ENCODE measurements at regions not wholly inside any gene's neighbourhood (a gene's known extent, or its start where the extent isn't known, plus 50 kb on each side); places are given as distances from the start of the nearest gene placed in this dataset.
A peak's percentile ranks its signal among the peaks of the same experiment; 100 is the strongest.

DNA sequence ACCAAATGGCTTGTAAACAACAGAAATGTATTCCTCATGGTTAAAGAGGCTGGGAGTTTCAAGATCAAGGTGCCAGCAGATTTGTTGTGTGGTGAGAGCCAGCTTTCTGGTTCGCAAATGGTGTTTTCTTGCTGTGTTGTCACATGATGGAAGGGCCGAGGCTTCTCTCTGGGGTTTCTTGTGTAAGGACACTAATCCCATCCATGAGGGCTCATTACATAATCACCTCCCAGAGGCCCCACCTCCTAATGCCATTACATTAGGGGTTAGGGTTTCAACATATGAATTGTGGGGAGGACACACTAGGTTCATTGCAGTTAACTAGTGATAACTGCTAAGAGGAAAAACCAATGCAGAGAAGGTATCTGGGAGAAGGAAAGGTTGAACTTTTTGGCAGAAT lies 103.5 kb upstream of the ENPEP start:
- H3K4me1 ChIP-seq (ENCODE audit: control insufficient read depth in 2 of 3, insufficient read depth in 2 of 3, low read depth in 1 of 3, low read length in 3 of 3) = peaks cover 0 to 3% (median 0%) of the 10 kb centered on the region in 3 donors
- H3K9me3 ChIP-seq (ENCODE audit: control insufficient read depth in 2 of 3, insufficient read depth in 1 of 3, low read length in 3 of 3) = no peaks in the 10 kb centered on the region
- TF ChIP-seq, protein P1, sequence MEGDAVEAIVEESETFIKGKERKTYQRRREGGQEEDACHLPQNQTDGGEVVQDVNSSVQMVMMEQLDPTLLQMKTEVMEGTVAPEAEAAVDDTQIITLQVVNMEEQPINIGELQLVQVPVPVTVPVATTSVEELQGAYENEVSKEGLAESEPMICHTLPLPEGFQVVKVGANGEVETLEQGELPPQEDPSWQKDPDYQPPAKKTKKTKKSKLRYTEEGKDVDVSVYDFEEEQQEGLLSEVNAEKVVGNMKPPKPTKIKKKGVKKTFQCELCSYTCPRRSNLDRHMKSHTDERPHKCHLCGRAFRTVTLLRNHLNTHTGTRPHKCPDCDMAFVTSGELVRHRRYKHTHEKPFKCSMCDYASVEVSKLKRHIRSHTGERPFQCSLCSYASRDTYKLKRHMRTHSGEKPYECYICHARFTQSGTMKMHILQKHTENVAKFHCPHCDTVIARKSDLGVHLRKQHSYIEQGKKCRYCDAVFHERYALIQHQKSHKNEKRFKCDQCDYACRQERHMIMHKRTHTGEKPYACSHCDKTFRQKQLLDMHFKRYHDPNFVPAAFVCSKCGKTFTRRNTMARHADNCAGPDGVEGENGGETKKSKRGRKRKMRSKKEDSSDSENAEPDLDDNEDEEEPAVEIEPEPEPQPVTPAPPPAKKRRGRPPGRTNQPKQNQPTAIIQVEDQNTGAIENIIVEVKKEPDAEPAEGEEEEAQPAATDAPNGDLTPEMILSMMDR (IDR thresholded peaks at IDR 0.05; ENCODE audit: borderline replicate concordance, extremely low read depth, insufficient read depth) = no peak
- FAIRE-seq (no peak), DNase-seq (no peak)
- H3K27me3 ChIP-seq (ENCODE audit: control insufficient read depth, insufficient read depth, low read length) = no peaks in the 10 kb centered on the region
- intact Hi-C loops (cut with DNase I) = no loop called here
- H3K4me3 ChIP-seq (ENCODE audit: low read length in 3 of 3) = no peak overlapping the region
- H3K27ac ChIP-seq (ENCODE audit: low read depth in 2 of 2, low read length in 2 of 2) = no peak overlapping the region
- no peaks in the 10 kb centered on the region for H3K36me3 ChIP-seq (ENCODE audit: control insufficient read depth in 2 of 3, insufficient read depth in 3 of 3, low read length in 3 of 3)
- H3K9ac ChIP-seq (ENCODE audit: low read length in 3 of 3) = no peak overlapping the region

DNA sequence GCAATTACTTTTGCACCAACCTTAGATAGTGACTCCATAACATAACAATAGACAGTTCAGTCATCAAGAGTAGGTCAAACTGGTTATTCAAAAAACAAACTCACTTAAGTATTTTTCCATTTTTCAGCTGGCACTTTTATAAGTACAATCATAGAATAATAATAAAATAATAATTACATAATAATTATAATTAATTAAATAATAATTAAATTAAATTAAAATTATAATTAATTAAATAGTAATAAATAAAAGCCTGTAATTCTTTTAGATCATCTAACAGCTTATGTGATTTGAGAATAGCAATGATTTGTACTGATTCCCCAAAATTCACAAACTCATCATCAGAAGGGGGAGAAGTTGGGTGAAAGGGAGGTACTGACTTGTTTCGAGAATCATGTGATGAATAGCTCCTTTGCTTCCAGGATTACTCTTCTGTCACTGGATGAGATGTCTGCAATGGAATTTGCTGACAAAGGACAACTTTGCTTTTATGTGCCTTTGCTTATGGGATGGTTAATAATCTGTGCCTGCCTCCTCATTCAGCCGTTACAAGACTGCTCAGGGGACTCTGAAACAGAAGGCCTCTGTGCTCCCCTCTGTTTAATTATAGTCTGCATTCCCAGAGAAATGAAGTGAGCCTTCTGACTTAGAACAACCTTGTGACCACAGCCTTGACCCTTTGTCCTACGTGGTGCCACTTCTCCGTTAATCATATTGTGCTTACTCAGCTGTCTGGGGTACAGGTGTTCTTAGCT lies 104.8 kb upstream of the ENPEP start:
- peak overlapping the region in 1 of 2 donors; percentile 13 for H3K27ac ChIP-seq (ENCODE audit: low read depth in 2 of 2, low read length in 2 of 2)
- DNase-seq = peak in 4 of 5 donors; percentile 66 to 89 (median 80)
- FAIRE-seq = no peak
- H3K4me3 ChIP-seq (ENCODE audit: low read length in 3 of 3) = no peak overlapping the region
- no peaks in the 10 kb centered on the region for H3K36me3 ChIP-seq (ENCODE audit: control insufficient read depth in 2 of 3, insufficient read depth in 3 of 3, low read length in 3 of 3)
- TF ChIP-seq, protein P1 (IDR thresholded peaks at IDR 0.05; ENCODE audit: borderline replicate concordance, extremely low read depth, insufficient read depth) = no peak
- peaks cover 0 to 5% (median 0%) of the 10 kb centered on the region in 3 donors for H3K4me1 ChIP-seq (ENCODE audit: control insufficient read depth in 2 of 3, insufficient read depth in 2 of 3, low read depth in 1 of 3, low read length in 3 of 3)
- H3K9ac ChIP-seq (ENCODE audit: low read length in 3 of 3) = no peak overlapping the region
- intact Hi-C loops (cut with DNase I) = no loop called here
- H3K9me3 ChIP-seq (ENCODE audit: control insufficient read depth in 2 of 3, insufficient read depth in 1 of 3, low read length in 3 of 3) = no peaks in the 10 kb centered on the region
- no peaks in the 10 kb centered on the region for H3K27me3 ChIP-seq (ENCODE audit: control insufficient read depth, insufficient read depth, low read length)

DNA sequence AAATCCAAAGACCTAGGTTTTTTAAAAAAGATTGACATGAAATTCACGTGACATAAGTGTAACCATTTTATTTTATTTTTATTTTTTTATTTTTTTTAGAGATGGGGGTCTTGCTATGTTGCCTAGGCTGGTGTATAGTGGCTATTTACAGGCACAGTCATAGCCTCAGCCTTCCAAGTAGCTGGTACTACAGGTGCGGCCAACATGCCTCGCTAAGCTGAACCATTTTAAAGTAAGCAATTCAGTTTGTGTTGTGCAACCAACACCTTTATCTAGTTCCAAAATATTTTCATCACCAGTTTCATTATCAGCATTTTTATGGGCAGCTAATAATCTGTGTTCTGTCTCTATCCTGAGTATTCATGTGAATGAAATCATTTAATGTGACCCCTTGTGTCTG lies 107.5 kb upstream of the ENPEP start:
- Histone ChIP-seq H3K9ac (ENCODE audit: low read length in 3 of 3) (no peak overlapping the region), H3K27ac (ENCODE audit: low read depth in 2 of 2, low read length in 2 of 2) (no peak overlapping the region), H3K27me3 (ENCODE audit: control insufficient read depth, insufficient read depth, low read length) (no peaks in the 10 kb centered on the region), H3K9me3 (ENCODE audit: control insufficient read depth in 2 of 3, insufficient read depth in 1 of 3, low read length in 3 of 3) (no peaks in the 10 kb centered on the region), H3K4me1 (ENCODE audit: control insufficient read depth in 2 of 3, insufficient read depth in 2 of 3, low read depth in 1 of 3, low read length in 3 of 3) (peaks cover 0 to 13% (median 0%) of the 10 kb centered on the region in 3 donors), H3K36me3 (ENCODE audit: control insufficient read depth in 2 of 3, insufficient read depth in 3 of 3, low read length in 3 of 3) (no peaks in the 10 kb centered on the region), H3K4me3 (ENCODE audit: low read length in 3 of 3) (no peak overlapping the region)
- intact Hi-C loops (cut with DNase I) = no loop called here
- FAIRE-seq = no peak
- DNase-seq = no peak
- TF ChIP-seq, protein P1 (IDR thresholded peaks at IDR 0.05; ENCODE audit: borderline replicate concordance, extremely low read depth, insufficient read depth) = no peak

All from kidney (tissue), 13 donors.